ENCODE measurements at regions not wholly inside any gene's neighbourhood (a gene's known extent, or its start where the extent isn't known, plus 50 kb on each side); places are given as distances from the start of the nearest gene placed in this dataset.

DNA sequence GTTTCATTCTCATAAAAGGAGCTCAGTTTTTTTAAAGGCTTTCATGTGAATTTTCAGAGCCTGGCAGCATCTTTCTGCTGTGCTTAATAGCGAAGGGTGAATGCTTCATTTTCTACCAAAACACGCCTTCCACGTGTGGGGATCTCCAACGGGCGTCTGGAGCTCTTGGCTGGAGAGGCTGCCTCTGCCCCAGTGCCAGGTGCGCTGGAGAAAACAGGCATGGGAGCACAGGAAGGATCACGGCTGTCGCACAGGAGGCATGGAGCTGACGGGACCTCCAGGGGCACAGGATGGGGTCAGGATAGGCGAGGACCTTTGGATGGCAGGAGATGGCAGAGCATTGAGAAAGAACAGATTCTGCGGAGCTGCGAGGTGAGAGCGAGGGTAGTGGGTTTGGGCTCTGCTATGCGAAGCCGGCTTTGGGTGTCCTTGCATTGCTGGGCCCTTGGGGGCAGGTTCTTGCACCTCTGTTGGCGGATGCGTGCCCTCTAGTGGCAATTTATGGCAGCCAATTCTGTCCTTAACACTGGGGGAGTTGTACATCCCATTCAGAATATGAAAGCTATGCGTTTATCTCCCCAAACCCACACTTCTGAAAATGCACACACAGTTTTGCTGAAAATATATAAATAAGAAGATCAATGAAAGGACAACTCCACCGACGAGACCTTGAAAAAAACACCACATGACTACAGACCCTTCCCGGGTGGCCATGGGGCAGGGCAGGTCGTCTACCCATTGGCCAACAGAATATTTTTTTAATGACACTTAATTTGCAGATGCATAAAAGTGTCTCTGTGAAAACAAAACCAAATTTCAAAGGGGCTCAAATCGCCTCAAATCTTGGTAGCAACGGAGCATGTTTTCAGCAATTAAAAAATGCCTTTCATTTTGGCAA is 90.4 kb upstream of the SLC35G4 start:
- no peak for TF ChIP-seq POLR2A (IDR thresholded peaks at IDR 0.05; ENCODE audit: low read length)
- TF ChIP-seq GATA1 (IDR thresholded peaks at IDR 0.05; ENCODE audit: low read depth, low read length): no peak

GRCh38 chr18:11517704-11518103 is 91.7 kb upstream of the SLC35G4 start:
- TF ChIP-seq GATA1 (IDR thresholded peaks at IDR 0.05; ENCODE audit: low read depth, low read length): no peak
- no peak for TF ChIP-seq POLR2A (IDR thresholded peaks at IDR 0.05; ENCODE audit: low read length)
- DNase-seq: no peak

More for the DNA sequence above, 90.4 kb upstream of the SLC35G4 start:
- DNase-seq: peak; percentile 65 to 73

DNA sequence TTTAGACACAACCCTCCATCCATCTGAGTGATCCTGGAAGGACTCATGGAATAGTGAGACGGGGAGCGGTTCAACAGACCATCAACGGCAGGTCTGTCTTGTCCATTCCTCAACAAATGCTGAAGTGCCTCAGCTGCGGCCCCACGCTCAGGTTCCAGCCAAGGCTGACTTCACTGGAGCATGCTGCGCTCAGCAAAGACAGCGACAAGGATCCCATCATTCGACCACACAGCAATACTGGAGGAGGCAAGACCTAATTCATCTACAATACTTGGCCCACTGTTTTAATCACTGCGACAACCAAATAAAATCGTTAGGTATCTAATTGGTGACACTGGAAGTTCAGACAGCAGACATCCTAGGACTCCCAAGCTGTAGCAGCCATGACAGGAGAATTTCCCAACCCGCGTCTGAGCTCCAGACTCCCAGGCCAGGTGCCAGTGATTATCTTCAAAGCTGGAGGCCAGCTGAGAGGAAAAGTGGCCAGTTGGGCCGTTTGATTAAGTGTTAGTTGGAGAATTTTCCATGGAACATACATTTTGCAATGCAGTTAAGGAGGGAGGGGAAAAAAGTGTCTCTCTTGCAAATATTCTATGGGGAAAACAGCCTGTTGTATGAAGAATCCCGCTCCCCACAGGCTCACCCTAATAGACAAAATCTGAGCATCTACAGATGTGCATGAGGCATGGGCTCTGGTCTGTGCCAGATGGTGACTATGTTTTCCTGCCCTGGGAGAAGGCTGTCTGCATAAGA is 92.5 kb upstream of the SLC35G4 start:
- no peak for DNase-seq
- TF ChIP-seq POLR2A (IDR thresholded peaks at IDR 0.05; ENCODE audit: low read length): no peak
- no peak for TF ChIP-seq GATA1 (IDR thresholded peaks at IDR 0.05; ENCODE audit: low read depth, low read length)

DNA sequence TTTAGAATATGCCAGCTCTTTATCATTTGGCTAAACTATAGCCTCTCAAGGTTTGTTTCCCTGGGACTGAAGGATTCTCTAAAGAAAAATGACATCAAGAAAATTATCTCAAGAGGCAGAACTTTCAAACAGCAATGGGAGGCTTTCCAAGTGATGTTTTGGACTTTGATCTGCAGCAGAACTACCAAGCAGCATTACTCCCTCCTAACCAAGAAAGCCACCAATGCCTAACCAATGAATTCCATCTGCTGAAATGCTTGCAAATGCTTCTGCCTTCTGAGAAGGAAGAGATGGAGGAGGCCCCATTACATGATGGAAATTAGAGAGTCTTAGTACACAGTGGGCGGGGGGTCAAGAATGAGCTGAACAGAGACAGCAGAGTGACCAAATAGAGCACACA is 95.1 kb upstream of the SLC35G4 start:
- TF ChIP-seq GATA1 (IDR thresholded peaks at IDR 0.05; ENCODE audit: low read depth, low read length): no peak
- TF ChIP-seq POLR2A (IDR thresholded peaks at IDR 0.05; ENCODE audit: low read length): no peak

GRCh38 chr18:11512096-11513025 is 97.0 kb upstream of the SLC35G4 start:
- DNase-seq: no peak
- no peak for TF ChIP-seq POLR2A (IDR thresholded peaks at IDR 0.05; ENCODE audit: low read length)
- TF ChIP-seq GATA1 (IDR thresholded peaks at IDR 0.05; ENCODE audit: low read depth, low read length): no peak

More for the DNA sequence above, 95.1 kb upstream of the SLC35G4 start:
- no peak for DNase-seq

GRCh38 chr18:11511434-11512095 is 97.8 kb upstream of the SLC35G4 start:
- DNase-seq: no peak
- TF ChIP-seq GATA1 (IDR thresholded peaks at IDR 0.05; ENCODE audit: low read depth, low read length) (no peak), POLR2A (IDR thresholded peaks at IDR 0.05; ENCODE audit: low read length) (no peak)

DNA sequence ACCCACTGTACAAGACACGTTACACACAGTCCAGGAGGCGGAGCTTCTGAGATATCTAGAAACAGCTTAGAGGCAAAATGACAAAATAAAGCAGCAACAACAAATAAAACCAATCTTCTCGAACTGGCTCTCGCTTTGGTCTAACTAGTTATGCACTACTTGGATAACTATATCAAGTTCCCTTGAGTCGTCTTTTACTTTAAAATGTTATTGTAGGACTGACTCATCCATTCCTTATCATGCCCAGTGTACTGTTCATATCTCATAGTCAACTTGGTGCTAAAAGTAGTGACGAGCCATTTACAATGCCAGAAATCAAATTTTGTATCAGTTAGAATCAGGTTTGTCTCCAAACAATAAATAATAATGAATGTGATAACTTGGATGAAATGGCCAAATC is 102.5 kb upstream of the SLC35G4 start:
- TF ChIP-seq GATA1 (IDR thresholded peaks at IDR 0.05; ENCODE audit: low read depth, low read length) (no peak), POLR2A (IDR thresholded peaks at IDR 0.05; ENCODE audit: low read length) (no peak)
- no peak for DNase-seq

- DNase-seq: no peak
- TF ChIP-seq POLR2A (IDR thresholded peaks at IDR 0.05; ENCODE audit: low read length) (no peak), GATA1 (IDR thresholded peaks at IDR 0.05; ENCODE audit: low read depth, low read length) (no peak)
Observed at GRCh38 chr18:11505993-11506392, 103.4 kb upstream of the SLC35G4 start.

DNA sequence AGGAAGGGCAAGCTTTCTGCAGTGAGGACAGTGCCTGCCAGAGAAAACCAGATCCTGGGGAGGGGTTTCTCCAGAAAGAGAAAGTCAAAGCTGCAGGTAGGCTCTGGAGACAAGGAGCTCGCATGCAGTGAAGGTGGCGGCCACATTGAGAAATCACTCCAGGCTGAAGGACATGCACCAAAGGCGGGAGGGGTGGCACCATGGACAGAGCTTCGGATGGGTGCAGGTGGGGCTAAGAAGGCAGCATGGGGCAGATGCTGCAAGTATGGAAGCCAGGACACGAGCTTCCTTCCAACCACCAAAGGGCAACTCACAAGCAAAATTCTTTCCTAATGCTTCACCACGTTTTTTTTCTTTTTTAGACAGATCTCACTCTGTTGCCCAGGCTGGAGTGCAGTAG is 104.4 kb upstream of the SLC35G4 start:
- TF ChIP-seq POLR2A (IDR thresholded peaks at IDR 0.05; ENCODE audit: low read length) (no peak), GATA1 (IDR thresholded peaks at IDR 0.05; ENCODE audit: low read depth, low read length) (no peak)
- no peak for DNase-seq

- no peak for DNase-seq
- TF ChIP-seq POLR2A (IDR thresholded peaks at IDR 0.05; ENCODE audit: low read length) (no peak), GATA1 (IDR thresholded peaks at IDR 0.05; ENCODE audit: low read depth, low read length) (no peak)
Observed at GRCh38 chr18:11502368-11502767, 107.0 kb upstream of the SLC35G4 start.

DNA sequence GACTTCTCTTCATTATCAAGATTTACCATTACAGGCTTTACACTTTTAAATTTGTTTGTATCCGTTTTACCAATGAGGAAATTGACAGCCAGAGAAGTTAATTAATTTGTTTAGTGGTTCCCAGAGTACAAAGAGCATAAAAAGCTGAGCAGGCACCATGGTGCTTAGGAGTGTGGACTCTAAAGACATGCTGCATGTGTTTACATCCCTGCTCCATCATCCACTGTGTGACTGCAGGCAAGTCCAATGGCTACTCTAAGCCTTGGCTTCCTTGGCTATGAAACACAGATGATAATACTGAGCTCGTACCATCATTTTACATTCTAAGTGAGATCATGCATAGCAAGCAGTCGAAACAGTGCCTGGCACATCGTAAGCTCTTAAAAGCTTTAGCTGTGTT is 108.0 kb upstream of the SLC35G4 start:
- no peak for DNase-seq
- TF ChIP-seq GATA1 (IDR thresholded peaks at IDR 0.05; ENCODE audit: low read depth, low read length): no peak
- no peak for TF ChIP-seq POLR2A (IDR thresholded peaks at IDR 0.05; ENCODE audit: low read length)

DNA sequence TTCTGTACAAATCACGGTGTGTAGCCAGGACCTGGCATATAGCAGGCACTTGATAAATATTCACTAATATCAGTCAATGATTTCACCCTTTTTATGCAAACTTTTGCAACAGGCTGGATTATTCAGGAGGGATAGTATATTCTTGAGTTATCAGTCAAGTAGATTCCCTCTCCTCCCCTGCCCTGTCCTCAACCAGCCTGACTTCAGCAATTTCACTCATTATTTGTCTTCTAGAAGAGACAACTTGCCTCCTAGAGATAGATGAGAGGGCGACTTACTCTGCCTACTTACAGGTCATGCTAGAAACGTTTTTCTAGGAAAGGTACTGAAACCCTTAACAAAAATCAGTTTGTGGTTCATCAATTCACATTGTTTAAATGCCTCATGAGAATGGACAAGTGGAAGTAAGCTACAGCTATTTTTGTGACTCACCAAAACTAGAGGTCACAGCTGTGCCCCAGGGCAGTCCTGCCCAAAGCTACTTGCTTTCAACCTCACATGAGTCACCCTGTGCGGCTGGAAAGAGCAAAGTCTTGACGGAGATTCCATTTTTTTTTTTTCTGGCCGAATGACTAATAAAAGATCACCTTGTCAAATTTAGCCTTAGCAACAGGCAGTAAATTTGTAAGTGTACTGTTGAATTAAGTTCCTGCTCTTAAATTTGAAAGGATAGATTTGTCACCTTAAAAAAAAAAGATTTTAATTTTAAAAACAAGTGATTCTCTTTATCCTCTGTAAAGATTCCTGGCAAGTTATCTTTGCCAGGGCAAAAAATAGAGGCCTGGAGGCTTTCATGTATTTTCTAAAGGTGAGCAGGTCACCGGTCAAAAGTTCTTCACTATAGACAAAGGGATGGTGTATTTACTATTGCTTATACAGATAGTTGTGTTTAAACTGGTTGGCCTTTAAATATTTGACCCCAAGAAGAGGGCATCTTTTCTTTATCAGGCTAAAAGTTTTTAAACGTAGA is 109.0 kb upstream of the SLC35G4 start:
- no peak for TF ChIP-seq GATA1 (IDR thresholded peaks at IDR 0.05; ENCODE audit: low read depth, low read length)
- TF ChIP-seq POLR2A (IDR thresholded peaks at IDR 0.05; ENCODE audit: low read length): no peak
- DNase-seq: no peak
